Tibial nerve (tissue), 4 donors: ENCODE measurements at regions not wholly inside any gene's neighbourhood (a gene's known extent, or its start where the extent isn't known, plus 50 kb on each side); places are given as distances from the start of the nearest gene placed in this dataset.

Experiments used
- EP300 ChIP-seq, 2 donors: sonication (generic); formaldehyde crosslinking; IDR thresholded peaks; one replicate each; pipeline ENCODE4 v1.6.1; 2017; ENCODE audit warnings: antibody characterized with exemption in 2 of 2, mild to moderate bottlenecking in 1 of 2
- POLR2A ChIP-seq, 2 donors: fragments of 450-650 bp; IDR thresholded peaks; one replicate each; pipeline ENCODE4 v1.6.1; 2017; ENCODE audit warnings: antibody characterized with exemption in 2 of 2, mild to moderate bottlenecking in 2 of 2, moderate library complexity in 2 of 2
- TF ChIP-seq, protein P1 (sequence below), 5 experiments: fragments of 200-600 bp in 3 of 5; fragments of 450-650 bp in 2 of 5; sonication (generic) in 3 of 5; IDR thresholded peaks; one replicate each; pipeline ENCODE4 v1.5.1; 2016 to 2019; ENCODE audit warnings: antibody characterized with exemption in 5 of 5, mild to moderate bottlenecking in 3 of 5, moderate library complexity in 2 of 5

GRCh38 chr2:193566276-193566675 lies 1371.5 kb upstream of the TMEFF2 start:
- TF ChIP-seq, protein P1, sequence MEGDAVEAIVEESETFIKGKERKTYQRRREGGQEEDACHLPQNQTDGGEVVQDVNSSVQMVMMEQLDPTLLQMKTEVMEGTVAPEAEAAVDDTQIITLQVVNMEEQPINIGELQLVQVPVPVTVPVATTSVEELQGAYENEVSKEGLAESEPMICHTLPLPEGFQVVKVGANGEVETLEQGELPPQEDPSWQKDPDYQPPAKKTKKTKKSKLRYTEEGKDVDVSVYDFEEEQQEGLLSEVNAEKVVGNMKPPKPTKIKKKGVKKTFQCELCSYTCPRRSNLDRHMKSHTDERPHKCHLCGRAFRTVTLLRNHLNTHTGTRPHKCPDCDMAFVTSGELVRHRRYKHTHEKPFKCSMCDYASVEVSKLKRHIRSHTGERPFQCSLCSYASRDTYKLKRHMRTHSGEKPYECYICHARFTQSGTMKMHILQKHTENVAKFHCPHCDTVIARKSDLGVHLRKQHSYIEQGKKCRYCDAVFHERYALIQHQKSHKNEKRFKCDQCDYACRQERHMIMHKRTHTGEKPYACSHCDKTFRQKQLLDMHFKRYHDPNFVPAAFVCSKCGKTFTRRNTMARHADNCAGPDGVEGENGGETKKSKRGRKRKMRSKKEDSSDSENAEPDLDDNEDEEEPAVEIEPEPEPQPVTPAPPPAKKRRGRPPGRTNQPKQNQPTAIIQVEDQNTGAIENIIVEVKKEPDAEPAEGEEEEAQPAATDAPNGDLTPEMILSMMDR (IDR thresholded peaks at IDR 0.05) = no peak
- TF ChIP-seq POLR2A (IDR thresholded peaks at IDR 0.05) = no peak
- TF ChIP-seq EP300 (IDR thresholded peaks at IDR 0.05) = no peak
